HepG2 (cell line): ENCODE measurements at regions not wholly inside any gene's neighbourhood (a gene's known extent, or its start where the extent isn't known, plus 50 kb on each side); places are given as distances from the start of the nearest gene placed in this dataset.

Experiments used
- ATAC-seq: fragments of 200-7000 bp; cut with Tn5 transposase; 3 replicates; pipeline ENCODE4 v1.9.1; 2020; ENCODE audit warnings: mild to moderate bottlenecking, moderate library complexity
- BruUV-seq: library from RNA; stranded (reverse); fragments of 400-500 nt; replicated peaks from 2 replicates; lab custom pipeline; 2021; lab: Mats Ljungman, UMichigan
- CTCF ChIA-PET: fragments of 300-600 bp; formaldehyde crosslinking; extraction: SDS; loops from one replicate; lab custom pipeline; 2021; ENCODE audit warnings: low total read pairs, inconsistent platforms, low intra/inter-chr PET ratio; lab: Yijun Ruan, JAX
- POLR2A ChIA-PET: fragments of 350-600 bp; sonication (Branson Sonifier 250); formaldehyde crosslinking; loops from one replicate; lab custom pipeline; 2020; ENCODE audit warnings: antibody characterized with exemption, inconsistent platforms; lab: Yijun Ruan, JAX
- DNase-seq: peaks from one replicate; pipeline ENCODE4 v3.0.0-alpha.2; 2015; ENCODE audit warnings: low spot score
- FAIRE-seq: peaks from 3 replicates; lab custom pipeline; 2011; peaks lifted over from hg19 to GRCh38; lab: Jason Lieb, UNC
- H2AFZ ChIP-seq: one replicate; pipeline ENCODE4 v1.6.1; 2011; ENCODE audit warnings: low read length, inconsistent platforms
- H3K27ac ChIP-seq: fragments of 300-600 bp; 3 replicates; pipeline ENCODE4 v1.8.0; 2011; ENCODE audit warnings: mixed run types, mild to moderate bottlenecking, mixed read lengths, low read length, inconsistent platforms; ENCODE audit not compliant: insufficient read depth; ENCODE audit errors: extremely low read length
- H3K27me3 ChIP-seq, 2 experiments: fragments of 200-600 bp in 1 of 2; 2 replicates in 1 of 2; 3 replicates in 1 of 2; pipeline versions ENCODE4 v1.6.0 to v1.8.0; 2011; ENCODE audit warnings: low read length in 2 of 2, mild to moderate bottlenecking in 2 of 2, moderate library complexity in 2 of 2, inconsistent platforms in 1 of 2; ENCODE audit not compliant: insufficient read depth in 2 of 2, control insufficient read depth in 1 of 2
- H3K36me3 ChIP-seq, 2 experiments: fragments of 200-600 bp in 1 of 2; replicated peaks in 1 of 2; 2 replicates in 1 of 2; 3 replicates in 1 of 2; pipeline versions ENCODE4 v1.5.1 to v1.8.0; 2011; ENCODE audit warnings: low read length in 2 of 2, inconsistent platforms in 1 of 2; ENCODE audit not compliant: insufficient read depth in 2 of 2, control insufficient read depth in 1 of 2
- H3K4me1 ChIP-seq: 2 replicates; pipeline ENCODE4 v1.5.1; 2012; ENCODE audit warnings: low read length, inconsistent platforms; ENCODE audit not compliant: insufficient read depth
- H3K4me2 ChIP-seq: 2 replicates; pipeline ENCODE4 v1.6.0; 2011; ENCODE audit warnings: low read depth, low read length, inconsistent platforms
- H3K4me3 ChIP-seq, 3 experiments: fragments of 200-600 bp in 1 of 3; sonication (generic), shearing (Covaris generic) in 1 of 3; replicated peaks in 1 of 3; 2 replicates each; pipeline ENCODE4 v1.5.1; 2011 to 2016; ENCODE audit warnings: low read length in 3 of 3, inconsistent platforms in 2 of 3, low read depth in 2 of 3, mild to moderate bottlenecking in 2 of 3, control low read depth in 1 of 3, mixed read lengths in 1 of 3; ENCODE audit not compliant: insufficient read depth in 1 of 3
- H3K79me2 ChIP-seq: one replicate; pipeline ENCODE4 v1.6.1; 2011; ENCODE audit warnings: low read length, inconsistent platforms; ENCODE audit not compliant: insufficient read depth
- H3K9ac ChIP-seq: 2 replicates; pipeline ENCODE4 v1.6.0; 2011; ENCODE audit warnings: mild to moderate bottlenecking, low read depth, low read length, inconsistent platforms; ENCODE audit not compliant: insufficient read depth
- H3K9me3 ChIP-seq: 2 replicates; pipeline ENCODE4 v1.5.1; 2012; ENCODE audit warnings: mild to moderate bottlenecking, low read length
- H4K20me1 ChIP-seq: 2 replicates; pipeline ENCODE4 v1.6.0; 2011; ENCODE audit warnings: inconsistent platforms, mild to moderate bottlenecking, low read length, moderate library complexity; ENCODE audit not compliant: insufficient read depth
- ARNT ChIP-seq: fragments of 450-650 bp; IDR thresholded peaks from 2 replicates; pipeline ENCODE4 v1.6.1; 2017
- CEBPB ChIP-seq: IDR thresholded peaks from 2 replicates; pipeline ENCODE4 v1.6.1; 2011; ENCODE audit warnings: low read depth, low read length, improper control_type of control experiment, borderline replicate concordance
- DNMT3B ChIP-seq: conservative IDR thresholded peaks from 2 replicates; pipeline ENCODE4 v1.6.1; 2016; ENCODE audit warnings: missing biosample characterization, control low read depth
- ETV6 ChIP-seq: sonication (generic); formaldehyde crosslinking; conservative IDR thresholded peaks from 2 replicates; pipeline ENCODE4 v1.4.0; 2020; ENCODE audit warnings: missing genetic modification reagents
- FOXK1 ChIP-seq: sonication (generic); formaldehyde crosslinking; IDR thresholded peaks from 2 replicates; pipeline ENCODE4 v1.4.0; 2020; ENCODE audit warnings: low read depth, missing genetic modification reagents, borderline replicate concordance
- HOMEZ ChIP-seq: IDR thresholded peaks from 2 replicates; pipeline ENCODE4 v1.6.1; 2016; ENCODE audit warnings: low read depth
- KDM3A ChIP-seq: IDR thresholded peaks from 2 replicates; pipeline ENCODE4 v1.6.1; 2018; ENCODE audit warnings: low read depth, missing compliant biosample characterization
- NR2F6 ChIP-seq, 2 experiments: IDR thresholded peaks; 2 replicates each; pipeline ENCODE4 v1.6.1; 2016; ENCODE audit warnings: antibody characterized with exemption in 1 of 2, mild to moderate bottlenecking in 1 of 2
- RAD21 ChIP-seq: fragments of 450-650 bp; formaldehyde crosslinking; IDR thresholded peaks from 2 replicates; pipeline ENCODE4 v1.5.0; 2020; ENCODE audit warnings: mild to moderate bottlenecking
- RARG ChIP-seq: sonication (generic); formaldehyde crosslinking; IDR thresholded peaks from 2 replicates; pipeline ENCODE4 v1.4.0; 2020; ENCODE audit warnings: low read depth, mild to moderate bottlenecking, missing genetic modification reagents
- TBX2 ChIP-seq: sonication (generic); formaldehyde crosslinking; IDR thresholded peaks from 2 replicates; pipeline ENCODE4 v1.5.0; 2020; ENCODE audit warnings: missing genetic modification reagents, mild to moderate bottlenecking, borderline replicate concordance
- TEAD2 ChIP-seq: sonication (generic); formaldehyde crosslinking; IDR thresholded peaks from 2 replicates; pipeline ENCODE4 v1.9.0; 2021; ENCODE audit warnings: missing genetic modification reagents
- WIZ ChIP-seq: sonication (generic); formaldehyde crosslinking; IDR thresholded peaks from 2 replicates; pipeline ENCODE4 v1.5.1; 2020; ENCODE audit warnings: mild to moderate bottlenecking, missing genetic modification reagents
- ZNF205 ChIP-seq: IDR thresholded peaks from 2 replicates; pipeline ENCODE4 v1.6.1; 2018; ENCODE audit warnings: missing biosample characterization, missing genetic modification reagents
- ZNF350 ChIP-seq: sonication (generic); formaldehyde crosslinking; IDR thresholded peaks from 2 replicates; pipeline ENCODE4 v1.4.0; 2020; ENCODE audit warnings: mild to moderate bottlenecking, low read depth, missing genetic modification reagents, borderline replicate concordance
- ZNF564 ChIP-seq: sonication (generic); formaldehyde crosslinking; IDR thresholded peaks from 2 replicates; pipeline ENCODE4 v1.8.1; 2023; ENCODE audit warnings: mild to moderate bottlenecking, missing genetic modification reagents
- ZNF788 ChIP-seq: sonication (generic); formaldehyde crosslinking; IDR thresholded peaks from 2 replicates; pipeline ENCODE4 v1.5.0; 2020; ENCODE audit warnings: mild to moderate bottlenecking, missing genetic modification reagents, borderline replicate concordance
- ZSCAN30 ChIP-seq: sonication (generic); formaldehyde crosslinking; IDR thresholded peaks from 2 replicates; pipeline ENCODE4 v1.5.0; 2020; ENCODE audit warnings: mild to moderate bottlenecking, missing genetic modification reagents
- WGBS: methylation state at CpG from one replicate; pipeline ENCODE4 v1.1.6; 2017; ENCODE audit warnings: low lambda C conversion rate; 5-methylcytosine and 5-hydroxymethylcytosine counted together
- in situ Hi-C: cut with HindIII; loops from 2 replicates; pipeline ENCODE4 v1.10.0; 2017; ENCODE audit warnings: low pct_unique_long_range_greater_than_20kb; ENCODE audit not compliant: extremely low pct_ligation_motif_present
- intact Hi-C: fragments of 100-400 bp; cut with micrococcal nuclease; formaldehyde crosslinking; loops from one replicate; pipeline ENCODE4 v1.10.0; 2022; ENCODE audit not compliant: unreplicated experiment
- TF ChIP-seq, protein P1 (sequence below): IDR thresholded peaks from 2 replicates; pipeline ENCODE4 v1.6.1; 2016
- TF ChIP-seq, protein P2 (sequence below): sonication (generic); formaldehyde crosslinking; IDR thresholded peaks from 2 replicates; pipeline ENCODE4 v1.5.0; 2020; ENCODE audit warnings: mild to moderate bottlenecking, missing genetic modification reagents, borderline replicate concordance

- no peaks in the 10 kb centered on the region for H4K20me1 ChIP-seq
- CTCF ChIA-PET = no interaction called here
- intact Hi-C loops = no loop called here
- BruUV-seq = no TSS peak
- H2AFZ ChIP-seq = no peak overlapping the region
- no peak overlapping the region for H3K4me3 ChIP-seq
- no peaks in the 10 kb centered on the region for H3K79me2 ChIP-seq
- no peak overlapping the region for H3K9ac ChIP-seq
- no peak overlapping the region for H3K27ac ChIP-seq
- ATAC-seq (no peak), FAIRE-seq (no peak), DNase-seq (no peak)
- no peaks in the 10 kb centered on the region for H3K4me1 ChIP-seq
- in situ Hi-C loops = no loop called here
- WGBS = 19% methylated on average over 4 of the region's 5 CpGs
- H3K27me3 ChIP-seq = peaks cover 3 to 32% of the 10 kb centered on the region in 2 experiments; a peak in 3 of 5 replicates
- no peak overlapping the region for H3K4me2 ChIP-seq
- POLR2A ChIA-PET = no interaction called here
- H3K9me3 ChIP-seq = no peaks in the 10 kb centered on the region
- no peaks in the 10 kb centered on the region for H3K36me3 ChIP-seq
- TF ChIP-seq ZNF205 (CRISPR knock-in tag) = no peak
- no peak for TF ChIP-seq RAD21 (CRISPR knock-in tag)
- TF ChIP-seq ARNT = no peak
- TF ChIP-seq ZSCAN30 = no peak
- TF ChIP-seq WIZ (CRISPR knock-in tag) = no peak
- no peak for TF ChIP-seq ZNF788
- no peak for TF ChIP-seq ETV6 (CRISPR knock-in tag)
- TF ChIP-seq TBX2 = no peak
- TF ChIP-seq TEAD2 (CRISPR knock-in tag) = no peak
- TF ChIP-seq, protein P1, sequence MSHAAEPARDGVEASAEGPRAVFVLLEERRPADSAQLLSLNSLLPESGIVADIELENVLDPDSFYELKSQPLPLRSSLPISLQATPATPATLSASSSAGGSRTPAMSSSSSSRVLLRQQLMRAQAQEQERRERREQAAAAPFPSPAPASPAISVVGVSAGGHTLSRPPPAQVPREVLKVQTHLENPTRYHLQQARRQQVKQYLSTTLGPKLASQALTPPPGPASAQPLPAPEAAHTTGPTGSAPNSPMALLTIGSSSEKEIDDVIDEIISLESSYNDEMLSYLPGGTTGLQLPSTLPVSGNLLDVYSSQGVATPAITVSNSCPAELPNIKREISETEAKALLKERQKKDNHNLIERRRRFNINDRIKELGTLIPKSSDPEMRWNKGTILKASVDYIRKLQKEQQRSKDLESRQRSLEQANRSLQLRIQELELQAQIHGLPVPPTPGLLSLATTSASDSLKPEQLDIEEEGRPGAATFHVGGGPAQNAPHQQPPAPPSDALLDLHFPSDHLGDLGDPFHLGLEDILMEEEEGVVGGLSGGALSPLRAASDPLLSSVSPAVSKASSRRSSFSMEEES (CRISPR knock-in tag) = no peak
- no peak for TF ChIP-seq KDM3A (CRISPR knock-in tag)
- no peak for TF ChIP-seq ZNF564 (CRISPR knock-in tag)
- no peak for TF ChIP-seq CEBPB
- no peak for TF ChIP-seq HOMEZ (CRISPR knock-in tag)
- TF ChIP-seq ZNF350 (CRISPR knock-in tag) = no peak
- no peak for TF ChIP-seq FOXK1
- no peak for TF ChIP-seq DNMT3B (CRISPR knock-in tag)
- no peak for TF ChIP-seq RARG (CRISPR knock-in tag)
- TF ChIP-seq, protein P2, sequence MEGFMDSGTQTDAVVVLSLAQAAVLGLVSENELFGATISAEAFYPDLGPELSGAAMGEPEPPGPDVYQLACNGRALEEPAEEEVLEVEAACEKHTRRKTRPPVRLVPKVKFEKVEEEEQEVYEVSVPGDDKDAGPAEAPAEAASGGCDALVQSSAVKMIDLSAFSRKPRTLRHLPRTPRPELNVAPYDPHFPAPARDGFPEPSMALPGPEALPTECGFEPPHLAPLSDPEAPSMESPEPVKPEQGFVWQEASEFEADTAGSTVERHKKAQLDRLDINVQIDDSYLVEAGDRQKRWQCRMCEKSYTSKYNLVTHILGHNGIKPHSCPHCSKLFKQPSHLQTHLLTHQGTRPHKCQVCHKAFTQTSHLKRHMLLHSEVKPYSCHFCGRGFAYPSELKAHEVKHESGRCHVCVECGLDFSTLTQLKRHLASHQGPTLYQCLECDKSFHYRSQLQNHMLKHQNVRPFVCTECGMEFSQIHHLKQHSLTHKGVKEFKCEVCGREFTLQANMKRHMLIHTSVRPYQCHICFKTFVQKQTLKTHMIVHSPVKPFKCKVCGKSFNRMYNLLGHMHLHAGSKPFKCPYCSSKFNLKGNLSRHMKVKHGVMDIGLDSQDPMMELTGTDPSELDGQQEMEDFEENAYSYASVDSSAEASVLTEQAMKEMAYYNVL (CRISPR knock-in tag) = no peak
- TF ChIP-seq NR2F6 (IDR thresholded peaks at IDR 0.05) = no peak
- TF ChIP-seq NR2F6 (CRISPR knock-in tag; IDR thresholded peaks at IDR 0.05) = no peak
Measured at GRCh38 chr4:8732681-8733243, 138.9 kb downstream of the HMX1 start.
